Lung microvascular endothelial cell (primary cell): ENCODE measurements at regions not wholly inside any gene's neighbourhood (a gene's known extent, or its start where the extent isn't known, plus 50 kb on each side); places are given as distances from the start of the nearest gene placed in this dataset.
A peak's percentile ranks its signal among the peaks of the same experiment; 100 is the strongest.
"Not testable (repeated sequence)": the region's sequence is repeated elsewhere in the genome, so short reads cannot be mapped to it uniquely, and the experiment has no call there.

Source experiments
- DNase-seq, 2 donors: peaks; one replicate each; pipeline versions ENCODE4 v3.0.0 to v3.0.0-alpha.2; 2010; ENCODE audit warnings: low read depth in 2 of 2

GRCh38 chr5:57069115-57069835 is 104.6 kb upstream of the GPBP1 start:
- no peak for DNase-seq

GRCh38 chr5:57072218-57072892 is 101.5 kb upstream of the GPBP1 start:
- no peak for DNase-seq

- DNase-seq = peak; percentile 16 to 71
Observed at GRCh38 chr5:57082441-57083067, 91.3 kb upstream of the GPBP1 start.

- DNase-seq = no peak
Observed at GRCh38 chr5:57085306-57086081, 88.4 kb upstream of the GPBP1 start.

- not testable (repeated sequence) for DNase-seq
Observed at GRCh38 chr5:57087947-57088346, 85.9 kb upstream of the GPBP1 start.

GRCh38 chr5:57094753-57095683 is 78.8 kb upstream of the GPBP1 start:
- DNase-seq = peak; percentile 12

- DNase-seq = no peak
Observed at GRCh38 chr5:57097526-57097925, 76.3 kb upstream of the GPBP1 start.

GRCh38 chr5:57102189-57102904 is 71.5 kb upstream of the GPBP1 start:
- DNase-seq = no peak

- no peak for DNase-seq
Observed at GRCh38 chr5:57102905-57103255, 71.0 kb upstream of the GPBP1 start.

- DNase-seq = no peak
Observed at GRCh38 chr5:57103317-57103907, 70.4 kb upstream of the GPBP1 start.

- no peak for DNase-seq
Observed at GRCh38 chr5:57106661-57107060, 67.2 kb upstream of the GPBP1 start.

- no peak for DNase-seq
Observed at GRCh38 chr5:57111993-57112392, 61.9 kb upstream of the GPBP1 start.

- no peak for DNase-seq
Observed at GRCh38 chr5:57113481-57113880, 60.4 kb upstream of the GPBP1 start.

- no peak for DNase-seq
Observed at GRCh38 chr5:57117596-57117995, 56.3 kb upstream of the GPBP1 start.

- DNase-seq = no peak
Observed at GRCh38 chr5:57119031-57119430, 54.8 kb upstream of the GPBP1 start.

GRCh38 chr5:57124014-57124413 is 49.8 kb upstream of the GPBP1 start:
- DNase-seq = no peak
